HPDE6-E6E7 (cell line): ENCODE measurements at regions not wholly inside any gene's neighbourhood (a gene's known extent, or its start where the extent isn't known, plus 50 kb on each side); places are given as distances from the start of the nearest gene placed in this dataset.
"Not testable (repeated sequence)": the region's sequence is repeated elsewhere in the genome, so short reads cannot be mapped to it uniquely, and the experiment has no call there.

ENCODE experiments used
- DNase-seq: peaks from one replicate; pipeline ENCODE4 v3.0.0; 2011; ENCODE audit warnings: missing footprints; ENCODE audit errors: extremely low spot score

- no peak for DNase-seq
Measured at GRCh38 chr6:30832864-30833263, 51.5 kb upstream of the DDR1 start.

GRCh38 chr6:30830438-30830837, 53.9 kb upstream of the DDR1 start:
- DNase-seq, result no peak

DNA sequence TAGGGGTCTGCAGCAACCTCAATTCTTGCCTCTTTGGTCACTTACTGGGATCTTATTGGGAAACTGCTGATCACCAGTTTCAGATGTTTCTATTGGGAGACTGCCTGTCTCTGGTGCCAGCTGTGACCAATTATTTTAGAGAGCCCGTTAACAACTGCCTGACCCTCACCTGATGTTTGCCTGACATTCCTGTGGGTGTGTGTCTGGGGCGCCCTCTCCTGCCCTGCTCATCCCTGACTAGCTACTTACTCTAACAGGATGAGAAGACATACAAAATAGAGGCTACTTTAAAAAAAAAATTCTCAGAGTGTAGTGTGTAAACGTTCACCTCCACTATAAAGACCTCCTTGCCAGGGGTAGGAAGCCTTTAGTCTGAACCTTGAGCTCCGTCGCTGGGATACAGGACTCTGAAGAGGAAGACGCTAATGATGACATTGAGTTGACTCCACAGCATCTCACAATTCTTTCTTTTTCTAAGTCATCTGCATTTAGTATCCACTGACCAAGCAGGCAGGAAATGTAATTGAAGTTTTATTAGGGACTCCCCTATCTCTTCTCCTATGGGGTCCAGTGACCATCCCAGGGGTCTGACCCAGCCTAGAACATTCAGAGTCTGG, 54.6 kb upstream of the DDR1 start:
- no peak for DNase-seq

- no peak for DNase-seq
Measured at GRCh38 chr6:30829033-30829432, 55.3 kb upstream of the DDR1 start.

DNA sequence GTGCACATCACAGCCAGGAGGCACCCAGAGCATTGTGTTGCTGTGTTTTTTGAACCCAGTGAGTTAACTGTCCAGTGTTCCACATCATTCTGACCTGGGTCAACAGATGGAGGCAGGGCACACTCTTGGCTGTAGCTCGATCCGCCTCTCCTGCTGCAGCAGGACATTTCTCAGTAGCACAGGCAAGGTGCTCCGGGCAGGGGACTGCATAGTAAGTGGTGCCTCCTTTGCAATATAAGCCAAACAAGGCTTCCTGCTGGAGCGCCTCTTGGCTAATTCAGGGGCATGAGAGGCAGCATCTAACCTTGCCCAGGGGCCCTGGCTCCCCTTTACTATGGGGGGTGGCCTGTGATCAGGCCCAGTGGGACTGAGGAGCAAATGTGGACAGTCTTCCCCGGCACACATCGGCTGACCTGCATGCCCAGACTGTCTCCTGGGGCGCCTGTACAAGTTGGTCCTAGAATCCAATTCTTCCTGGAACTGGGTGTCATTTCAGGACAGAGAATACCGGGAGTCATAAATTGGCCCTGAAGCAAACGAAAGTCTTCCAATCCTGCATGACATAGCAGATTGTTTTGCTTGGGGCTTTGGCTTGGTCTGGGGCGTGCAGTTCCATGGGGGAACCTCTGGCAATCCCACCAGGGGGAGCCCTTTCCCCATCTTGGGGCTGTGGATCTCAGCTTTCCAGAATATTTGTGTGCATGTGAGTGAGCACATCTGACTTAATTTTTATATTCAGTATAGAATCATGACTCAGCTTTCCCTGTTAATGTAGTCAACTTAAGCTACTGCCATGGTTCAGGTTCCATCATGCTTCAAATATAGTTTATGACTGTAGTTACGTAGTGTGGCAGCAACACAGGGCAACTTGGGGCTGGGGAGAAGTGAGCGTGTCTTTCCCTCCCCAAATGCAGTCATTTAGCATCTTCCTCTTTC, 56.0 kb upstream of the DDR1 start:
- peak; percentile 89 for DNase-seq

DNA sequence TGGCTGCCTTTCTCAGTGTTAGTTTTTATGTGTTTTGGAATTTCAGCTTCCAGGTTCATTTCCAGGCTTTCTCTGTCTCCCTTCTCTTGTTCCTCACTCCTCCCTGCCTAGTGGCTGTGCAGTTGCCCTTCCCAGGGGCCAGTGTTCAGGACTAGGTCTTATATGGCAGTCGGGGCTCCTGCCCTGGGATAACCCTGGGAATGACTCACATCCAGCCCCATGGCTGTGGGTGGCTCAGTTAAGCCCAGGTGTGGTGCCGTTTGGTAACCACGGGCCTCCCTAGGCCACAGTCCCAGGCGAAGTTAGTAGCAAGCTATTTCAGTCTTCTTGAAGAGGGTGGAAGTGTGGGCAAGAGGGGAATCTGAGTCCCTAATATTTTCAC, 57.4 kb upstream of the DDR1 start:
- peak; percentile 76 for DNase-seq

DNA sequence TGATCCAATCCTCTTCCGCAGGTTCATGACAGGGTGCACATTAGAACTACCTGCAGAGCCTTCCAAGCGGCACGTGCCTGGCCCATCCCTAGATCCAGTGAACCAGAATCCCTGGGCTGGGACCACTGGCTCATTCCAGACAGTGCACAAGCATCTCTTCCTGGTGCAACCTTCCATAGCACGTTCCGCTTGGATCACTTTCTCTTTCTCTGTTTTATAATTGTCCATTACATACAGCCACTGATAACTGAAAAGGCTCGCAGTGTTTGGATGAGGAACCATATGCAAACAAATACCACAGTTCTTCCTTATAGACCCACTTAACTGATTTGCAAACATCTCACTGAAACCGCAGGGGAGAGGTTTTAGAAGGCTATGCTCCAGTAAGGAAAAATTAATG, 59.6 kb upstream of the DDR1 start:
- DNase-seq, result no peak

DNA sequence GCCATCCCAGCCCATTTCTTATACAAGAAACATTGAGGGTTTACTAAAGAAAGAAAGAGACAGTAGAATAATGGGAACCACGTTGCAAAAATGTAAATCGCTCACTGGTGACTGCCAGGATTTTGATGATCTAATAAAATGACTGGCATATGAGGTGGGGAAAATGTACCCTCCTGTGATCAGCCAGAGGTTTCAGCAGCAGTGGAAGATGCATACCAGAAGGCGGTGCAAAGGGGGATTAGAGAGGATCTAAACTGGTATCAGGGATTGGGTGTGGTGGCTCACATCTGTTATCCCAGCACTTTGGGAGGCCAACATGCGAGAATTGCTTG, 60.8 kb upstream of the DDR1 start:
- no peak for DNase-seq

DNA sequence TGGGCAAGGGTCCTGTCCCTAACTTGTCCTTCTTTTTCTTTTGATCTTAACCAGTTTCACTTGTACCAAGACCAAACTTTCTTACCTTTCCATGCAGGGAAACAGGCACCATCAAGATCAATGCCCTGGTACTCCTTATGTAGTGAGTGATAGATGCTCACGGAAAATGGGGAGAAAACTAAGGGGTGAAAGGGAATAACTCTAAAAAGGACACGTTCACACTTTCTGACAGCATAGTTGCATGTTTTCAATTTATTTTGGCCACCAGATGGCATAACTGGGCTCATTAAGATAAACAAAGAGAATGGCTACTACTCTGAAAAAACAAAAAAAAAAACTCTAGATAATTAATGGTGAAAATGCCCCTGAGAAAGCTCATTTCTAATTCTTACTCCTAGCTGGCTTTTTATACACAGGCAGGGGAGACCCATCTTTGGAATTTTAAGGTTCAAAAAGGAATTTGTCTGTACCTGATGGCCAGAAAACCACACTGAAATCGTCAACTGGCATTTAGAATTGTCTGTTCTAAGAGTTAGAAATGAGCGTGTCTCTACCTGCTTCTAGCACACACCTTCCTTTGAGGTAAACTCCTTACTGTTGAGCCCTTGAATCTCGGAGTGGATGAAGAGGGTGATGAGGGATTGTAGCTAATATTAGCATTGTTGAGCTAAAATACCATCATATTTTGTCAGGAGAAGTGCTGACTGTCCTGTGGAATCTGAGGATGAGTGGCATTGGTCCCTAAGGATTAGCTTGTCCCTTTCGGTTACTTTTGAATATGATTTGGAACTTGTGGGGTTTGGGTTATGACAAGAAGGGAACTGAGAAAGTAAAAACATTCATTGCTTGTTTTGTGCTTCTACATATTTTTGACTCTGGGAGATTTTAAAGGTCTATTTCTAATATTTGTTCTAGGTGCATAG, 62.2 kb upstream of the DDR1 start:
- DNase-seq, result no peak

DNA sequence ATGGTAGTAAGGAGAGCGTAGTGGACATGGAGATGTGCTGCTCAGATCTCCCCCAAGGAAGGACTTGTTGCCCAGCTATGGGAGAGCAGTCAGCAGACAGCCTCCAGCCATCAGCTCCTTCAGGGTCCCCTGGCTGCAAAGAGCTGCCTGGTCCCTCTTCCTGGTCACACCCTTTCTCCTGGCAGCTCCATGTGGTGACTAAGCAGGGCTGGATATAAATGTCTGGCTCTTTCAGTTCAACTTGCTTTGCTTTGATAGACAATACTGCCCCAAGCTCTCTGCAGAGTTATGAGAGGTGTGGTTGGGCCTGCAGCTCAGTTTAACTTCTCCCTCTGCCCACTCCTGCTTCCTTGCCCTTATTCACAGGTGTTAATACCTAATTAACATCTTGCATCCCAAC, 64.1 kb upstream of the DDR1 start:
- DNase-seq, result peak; percentile 59

GRCh38 chr6:30819297-30819917, 64.9 kb upstream of the DDR1 start:
- peak; percentile 67 for DNase-seq

- DNase-seq, result no peak
Measured at GRCh38 chr6:30818391-30818841, 65.9 kb upstream of the DDR1 start.

GRCh38 chr6:30816791-30817739, 67.3 kb upstream of the DDR1 start:
- no peak for DNase-seq

GRCh38 chr6:30816296-30816695, 68.0 kb upstream of the DDR1 start:
- DNase-seq, result not testable (repeated sequence)

DNA sequence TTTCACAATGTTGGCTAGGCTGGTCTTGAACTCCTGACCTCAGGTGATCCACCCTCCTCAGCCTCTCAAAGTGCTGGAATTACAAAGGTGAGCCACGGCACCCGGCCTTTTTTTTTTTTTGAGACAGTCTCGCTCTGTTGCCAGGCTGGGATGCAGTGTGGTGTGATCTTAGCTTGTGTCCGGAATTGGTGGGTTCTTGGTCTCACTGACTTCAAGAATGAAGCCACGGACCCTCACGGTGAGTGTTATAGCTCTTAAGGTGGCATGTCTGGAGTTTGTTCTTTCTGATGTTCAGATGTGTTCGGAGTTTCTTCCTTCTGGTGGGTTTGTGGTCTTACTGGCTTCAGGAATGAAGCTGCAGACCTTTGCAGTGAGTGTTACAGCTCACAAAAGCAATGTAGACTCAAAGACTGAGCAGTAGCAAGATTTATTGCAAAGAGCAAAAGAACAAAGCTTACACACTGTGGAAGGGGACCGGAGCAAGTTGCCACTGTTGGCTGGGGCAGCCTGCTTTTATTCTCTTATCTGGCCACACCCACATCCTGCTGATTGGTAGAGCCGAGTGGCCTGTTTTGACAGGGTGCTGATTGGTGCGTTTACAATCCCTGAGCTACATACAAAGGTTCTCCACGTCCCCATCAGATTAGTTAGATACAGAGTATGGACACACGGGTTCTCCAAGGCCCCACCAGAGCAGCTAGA, 69.1 kb upstream of the DDR1 start:
- DNase-seq, result not testable (repeated sequence)

GRCh38 chr6:30814146-30815040, 69.9 kb upstream of the DDR1 start:
- no peak for DNase-seq

- DNase-seq, result no peak
Measured at GRCh38 chr6:30813631-30814145, 69.3 kb upstream of the IER3 start.

- DNase-seq, result peak; percentile 93
Measured at GRCh38 chr6:30810813-30811339, 66.5 kb upstream of the IER3 start.
